Pancreas (tissue), 10 donors: ENCODE measurements at regions not wholly inside any gene's neighbourhood (a gene's known extent, or its start where the extent isn't known, plus 50 kb on each side); places are given as distances from the start of the nearest gene placed in this dataset.

Experiments used
- ATAC-seq, 4 donors: fragments of 200-7000 bp; cut with Tn5 transposase; one replicate each; pipeline versions ENCODE4 v1.8.0 to v1.9.1; 2020; ENCODE audit warnings: mild to moderate bottlenecking in 4 of 4, moderate library complexity in 4 of 4
- DNase-seq, 6 donors: peaks; one replicate each; pipeline ENCODE4 v3.0.0-alpha.2; 2020
- FAIRE-seq: peaks from 2 replicates; lab custom pipeline; 2012; peaks lifted over from hg19 to GRCh38; lab: Jason Lieb, UNC
- H3K27ac ChIP-seq, 4 donors: fragments of 200-600 bp; sonication (generic); 1 replicate in 3 of 4; 2 replicates in 1 of 4; pipeline versions ENCODE4 v1.5.0 to v1.8.0; 2020
- H3K27me3 ChIP-seq, 4 donors: fragments of 200-600 bp; one replicate each; pipeline ENCODE4 v1.8.0; 2021
- H3K36me3 ChIP-seq, 3 donors: fragments of 200-600 bp; sonication (generic) in 1 of 3; one replicate each; pipeline versions ENCODE4 v1.5.0 to v1.8.0; 2020 to 2021
- H3K4me1 ChIP-seq, 3 donors: fragments of 200-600 bp; one replicate each; pipeline ENCODE4 v1.8.0; 2021
- H3K4me3 ChIP-seq, 4 donors: fragments of 200-600 bp; sonication (generic) in 2 of 4; one replicate each; pipeline versions ENCODE4 v1.5.0 to v1.8.0; 2020 to 2021
- H3K9me3 ChIP-seq, 4 donors: fragments of 200-600 bp; one replicate each; pipeline ENCODE4 v1.8.0; 2021
- WGBS, 2 donors: extraction: QIAGEN DNeasy Blood & Tissue Kit; methylation state at CpG; one replicate each; pipeline ENCODE4 v1.1.7; 2013; 5-methylcytosine and 5-hydroxymethylcytosine counted together
- intact Hi-C, 3 donors: fragments of 100-400 bp; cut with DNase I; formaldehyde crosslinking; loops; one replicate each; pipeline versions ENCODE4 v1.11.1 to v1.14.2; 2022
- TF ChIP-seq, protein P1 (sequence below), 4 donors: fragments of 200-600 bp; sonication (generic) in 3 of 4; IDR thresholded peaks; one replicate each; pipeline versions ENCODE4 v1.5.0 to v1.8.0; 2021; ENCODE audit warnings: antibody characterized with exemption in 4 of 4
- donor health status: healthy with polysubstance abuse.
- donor health status: DM: no; HTN: no; CAD: no; lungs with moderate emphysema.
- donor health status: DM: no; HTN: no; CAD: no.
- donor health status: control.
- donor health status: control.
- donor health status: Bipolar disorder and iron deficiency.
- donor health status: DM: yes; HTN: yes; CAD: no.
- donor health status: DM: no; HTN: no; CAD: no.
- donor health status: DM: no; HTN: no; CAD: no.
- donor health status: DM: yes; HTN: yes; CAD: no.

DNA sequence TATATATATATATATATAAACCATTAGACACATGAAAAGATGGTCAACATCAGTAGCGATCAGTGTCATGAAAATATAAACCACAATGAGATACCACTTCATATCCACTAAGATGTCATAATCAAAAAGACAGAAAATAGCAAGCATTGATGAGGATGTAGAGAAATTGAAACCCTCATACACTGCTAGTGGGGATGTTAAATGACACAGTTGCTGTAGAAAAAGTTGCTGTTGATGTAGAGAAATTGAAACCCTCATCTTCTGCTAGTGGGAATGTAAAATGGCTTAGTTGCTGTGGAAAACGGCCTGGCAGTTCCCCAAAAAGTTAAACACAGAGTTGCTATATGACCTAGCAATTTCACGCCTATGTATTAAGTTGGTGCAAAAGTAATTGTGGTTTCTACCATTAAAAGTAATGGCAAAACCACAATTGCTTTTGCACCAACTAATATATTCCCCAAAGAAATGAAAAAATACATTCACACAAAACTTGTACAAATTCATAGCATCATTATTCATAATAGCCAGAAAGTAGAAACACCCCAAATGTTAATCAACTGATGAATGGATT, 120.5 kb upstream of the ZWINT start:
- FAIRE-seq (no peak), ATAC-seq (no peak), DNase-seq (no peak)
- Histone ChIP-seq H3K27me3 (no peaks in the 10 kb centered on the region), H3K4me1 (no peaks in the 10 kb centered on the region), H3K9me3 (no peaks in the 10 kb centered on the region), H3K4me3 (no peak overlapping the region), H3K36me3 (no peaks in the 10 kb centered on the region), H3K27ac (no peak overlapping the region)
- WGBS, 2 donors: 53 to 58% methylated on average over 3 of the region's 3 CpGs
- intact Hi-C loops: no loop called here
- TF ChIP-seq, protein P1, sequence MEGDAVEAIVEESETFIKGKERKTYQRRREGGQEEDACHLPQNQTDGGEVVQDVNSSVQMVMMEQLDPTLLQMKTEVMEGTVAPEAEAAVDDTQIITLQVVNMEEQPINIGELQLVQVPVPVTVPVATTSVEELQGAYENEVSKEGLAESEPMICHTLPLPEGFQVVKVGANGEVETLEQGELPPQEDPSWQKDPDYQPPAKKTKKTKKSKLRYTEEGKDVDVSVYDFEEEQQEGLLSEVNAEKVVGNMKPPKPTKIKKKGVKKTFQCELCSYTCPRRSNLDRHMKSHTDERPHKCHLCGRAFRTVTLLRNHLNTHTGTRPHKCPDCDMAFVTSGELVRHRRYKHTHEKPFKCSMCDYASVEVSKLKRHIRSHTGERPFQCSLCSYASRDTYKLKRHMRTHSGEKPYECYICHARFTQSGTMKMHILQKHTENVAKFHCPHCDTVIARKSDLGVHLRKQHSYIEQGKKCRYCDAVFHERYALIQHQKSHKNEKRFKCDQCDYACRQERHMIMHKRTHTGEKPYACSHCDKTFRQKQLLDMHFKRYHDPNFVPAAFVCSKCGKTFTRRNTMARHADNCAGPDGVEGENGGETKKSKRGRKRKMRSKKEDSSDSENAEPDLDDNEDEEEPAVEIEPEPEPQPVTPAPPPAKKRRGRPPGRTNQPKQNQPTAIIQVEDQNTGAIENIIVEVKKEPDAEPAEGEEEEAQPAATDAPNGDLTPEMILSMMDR (IDR thresholded peaks at IDR 0.05): no peak

DNA sequence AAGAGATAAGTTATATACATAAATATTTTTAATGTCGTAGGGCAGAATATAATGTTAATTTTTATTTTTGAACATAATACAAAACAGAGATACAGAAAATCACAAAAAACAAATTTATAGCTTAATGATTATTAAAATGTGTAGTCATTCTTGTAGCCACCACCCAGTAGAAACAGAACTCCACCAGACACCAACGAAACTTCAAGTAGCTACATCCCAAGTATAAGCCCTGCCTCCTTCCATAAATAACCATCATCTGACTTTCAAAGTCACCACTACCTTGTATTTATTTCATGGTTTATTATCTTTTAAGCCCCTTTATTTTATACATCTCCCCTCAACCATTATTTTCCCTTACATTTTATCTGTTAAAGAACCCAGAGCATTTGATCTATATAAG, 111.9 kb upstream of the ZWINT start:
- H3K27ac ChIP-seq: no peak overlapping the region
- 63 to 70% methylated on average over 2 of the region's 2 CpGs for WGBS, 2 donors

DNA sequence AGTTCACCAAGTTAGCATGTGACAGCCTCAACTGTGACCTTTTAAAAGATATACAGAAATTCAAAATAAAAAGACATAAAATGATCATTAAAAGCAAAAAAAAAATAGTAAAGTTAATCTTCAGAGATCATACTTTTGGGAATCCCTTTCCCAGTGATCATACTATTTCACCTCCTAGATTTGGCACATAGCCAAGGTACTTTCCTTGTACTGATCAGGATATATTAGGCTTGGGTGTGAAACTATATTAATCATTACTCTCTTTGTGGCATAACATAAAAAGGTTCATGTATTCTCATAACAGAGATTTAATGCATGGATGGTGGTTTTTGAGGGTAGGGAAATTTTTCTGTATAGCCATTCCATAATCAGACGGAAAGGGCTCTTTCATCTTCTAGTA, 109.6 kb upstream of the ZWINT start:
- H3K27me3 ChIP-seq: no peaks in the 10 kb centered on the region
- no peaks in the 10 kb centered on the region for H3K4me1 ChIP-seq
- DNase-seq (no peak), FAIRE-seq (no peak), ATAC-seq (no peak)
- no peak overlapping the region for H3K27ac ChIP-seq
- H3K9me3 ChIP-seq: peaks cover 0 to 4% (median 0%) of the 10 kb centered on the region in 4 donors
- H3K36me3 ChIP-seq: no peaks in the 10 kb centered on the region
- H3K4me3 ChIP-seq: no peak overlapping the region
- TF ChIP-seq, protein P1 (IDR thresholded peaks at IDR 0.05): no peak
- WGBS, 2 donors: 66 to 79% methylated on average over 1 of the region's 1 CpG
- intact Hi-C loops: no loop called here

More for the DNA sequence above, 111.9 kb upstream of the ZWINT start:
- no peaks in the 10 kb centered on the region for H3K27me3 ChIP-seq
- TF ChIP-seq, protein P1 (IDR thresholded peaks at IDR 0.05): no peak
- no peaks in the 10 kb centered on the region for H3K4me1 ChIP-seq
- intact Hi-C loops: no loop called here
- DNase-seq: no peak
- no peak for ATAC-seq
- no peak for FAIRE-seq
- no peak overlapping the region for H3K4me3 ChIP-seq
- peaks cover 0 to 6% (median 0%) of the 10 kb centered on the region in 4 donors for H3K9me3 ChIP-seq
- no peaks in the 10 kb centered on the region for H3K36me3 ChIP-seq

DNA sequence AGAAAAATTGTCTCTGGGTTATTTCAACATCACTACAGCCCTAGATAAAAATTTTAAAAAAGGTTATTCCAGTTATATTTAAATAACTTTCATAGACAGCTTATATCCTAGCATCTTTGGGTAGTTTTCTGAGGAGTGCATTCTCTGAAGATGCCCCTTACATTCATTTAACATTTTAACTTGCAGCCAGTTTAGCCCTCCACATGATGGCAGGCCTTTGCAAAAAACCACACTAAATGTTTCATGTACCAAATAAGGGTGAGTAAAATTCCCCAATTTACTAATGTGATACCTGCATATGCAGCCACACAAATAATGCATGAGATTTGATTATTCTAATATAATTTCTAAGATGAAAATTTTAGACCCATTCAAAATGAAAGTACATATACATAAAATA, 108.4 kb upstream of the ZWINT start:
- no peak for DNase-seq
- H3K36me3 ChIP-seq: no peaks in the 10 kb centered on the region
- no peak for FAIRE-seq
- intact Hi-C loops: no loop called here
- H3K4me1 ChIP-seq: no peaks in the 10 kb centered on the region
- H3K4me3 ChIP-seq: no peak overlapping the region
- H3K27me3 ChIP-seq: no peaks in the 10 kb centered on the region
- H3K9me3 ChIP-seq: no peaks in the 10 kb centered on the region
- no peak overlapping the region for H3K27ac ChIP-seq
- ATAC-seq: no peak
- TF ChIP-seq, protein P1 (IDR thresholded peaks at IDR 0.05): no peak

DNA sequence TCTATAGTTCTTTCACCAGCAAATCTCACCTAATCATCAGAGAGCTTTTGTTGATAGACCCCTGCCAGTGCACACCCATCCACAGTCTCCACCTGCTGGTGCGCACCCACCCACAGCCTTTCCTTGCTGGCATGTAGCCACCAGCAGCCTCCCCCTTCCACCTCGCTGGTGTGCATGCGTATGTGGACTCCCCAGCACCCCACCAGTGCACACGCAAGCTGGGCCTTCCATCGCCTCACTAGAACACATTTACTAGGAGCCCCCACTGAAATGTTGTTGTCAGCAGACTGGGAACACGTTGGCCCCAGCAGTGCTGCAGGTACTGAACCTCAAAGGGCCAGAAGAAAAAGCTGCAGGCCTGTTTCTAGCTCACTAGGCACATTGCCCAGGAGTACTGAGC, 104.9 kb upstream of the ZWINT start:
- no peak overlapping the region for H3K27ac ChIP-seq
- TF ChIP-seq, protein P1 (IDR thresholded peaks at IDR 0.05): no peak
- DNase-seq: peak in 2 of 6 donors; percentile 17 to 45
- H3K9me3 ChIP-seq: no peaks in the 10 kb centered on the region
- WGBS, 2 donors: 68 to 78% methylated on average over 6 of the region's 6 CpGs
- intact Hi-C loops: no loop called here
- no peaks in the 10 kb centered on the region for H3K27me3 ChIP-seq
- H3K4me1 ChIP-seq: no peaks in the 10 kb centered on the region
- no peak overlapping the region for H3K4me3 ChIP-seq
- ATAC-seq: no peak
- H3K36me3 ChIP-seq: no peaks in the 10 kb centered on the region
- no peak for FAIRE-seq
